ENCODE measurements at regions not wholly inside any gene's neighbourhood (a gene's known extent, or its start where the extent isn't known, plus 50 kb on each side); places are given as distances from the start of the nearest gene placed in this dataset.

- no peak overlapping the region for H3K4me3 ChIP-seq (ENCODE audit: low read depth, low read length)
- TF ChIP-seq CTCF (IDR thresholded peaks at IDR 0.05; ENCODE audit: control insufficient read depth, extremely low read depth, insufficient read depth), result no peak
- DNase-seq (ENCODE audit: low read depth), result no peak
These were observed 74.4 kb downstream of the VCPKMT start for GRCh38 chr14:50041980-50042379.

- TF ChIP-seq CTCF (IDR thresholded peaks at IDR 0.05; ENCODE audit: control insufficient read depth, extremely low read depth, insufficient read depth), result no peak
- DNase-seq (ENCODE audit: low read depth), result no peak
- no peak overlapping the region for H3K4me3 ChIP-seq (ENCODE audit: low read depth, low read length)
These were observed 72.2 kb downstream of the VCPKMT start for GRCh38 chr14:50044042-50044651.

- TF ChIP-seq CTCF (IDR thresholded peaks at IDR 0.05; ENCODE audit: control insufficient read depth, extremely low read depth, insufficient read depth), result no peak
- no peak for DNase-seq (ENCODE audit: low read depth)
- no peak overlapping the region for H3K4me3 ChIP-seq (ENCODE audit: low read depth, low read length)
These were observed 71.2 kb downstream of the VCPKMT start for GRCh38 chr14:50045039-50045711.

- H3K4me3 ChIP-seq (ENCODE audit: low read depth, low read length), result no peak overlapping the region
- no peak for DNase-seq (ENCODE audit: low read depth)
- no peak for TF ChIP-seq CTCF (IDR thresholded peaks at IDR 0.05; ENCODE audit: control insufficient read depth, extremely low read depth, insufficient read depth)
These were observed 70.5 kb downstream of the VCPKMT start for GRCh38 chr14:50045837-50046236.

- peak; percentile 25 for DNase-seq (ENCODE audit: low read depth)
- H3K4me3 ChIP-seq (ENCODE audit: low read depth, low read length), result no peak overlapping the region
- TF ChIP-seq CTCF (IDR thresholded peaks at IDR 0.05; ENCODE audit: control insufficient read depth, extremely low read depth, insufficient read depth), result no peak
These were observed 69.1 kb downstream of the VCPKMT start for GRCh38 chr14:50047274-50047676.

- TF ChIP-seq CTCF (IDR thresholded peaks at IDR 0.05; ENCODE audit: control insufficient read depth, extremely low read depth, insufficient read depth), result no peak
- no peak overlapping the region for H3K4me3 ChIP-seq (ENCODE audit: low read depth, low read length)
- DNase-seq (ENCODE audit: low read depth), result no peak
These were observed 67.3 kb downstream of the VCPKMT start for GRCh38 chr14:50049093-50049492.

Data from LNCaP clone FGC (cell line).